Left lung (tissue), 4 donors: ENCODE measurements at regions not wholly inside any gene's neighbourhood (a gene's known extent, or its start where the extent isn't known, plus 50 kb on each side); places are given as distances from the start of the nearest gene placed in this dataset.

Experiments
- ATAC-seq: fragments of 200-7000 bp; cut with Tn5 transposase; one replicate; pipeline ENCODE4 v1.9.1; 2020; ENCODE audit warnings: moderate library complexity
- DNase-seq, 4 donors: peaks; one replicate each; pipeline ENCODE4 v3.0.0-alpha.2; 2013 to 2020
- H3K27ac ChIP-seq, 2 donors: fragments of 200-600 bp; sonication (generic) in 1 of 2; one replicate each; pipeline versions ENCODE4 v1.5.0 to v1.8.0; 2020 to 2021
- H3K27me3 ChIP-seq, 2 donors: fragments of 200-600 bp; sonication (generic) in 1 of 2; one replicate each; pipeline versions ENCODE4 v1.5.0 to v1.8.0; 2020 to 2021
- H3K36me3 ChIP-seq, 2 donors: fragments of 200-600 bp; sonication (generic) in 1 of 2; one replicate each; pipeline versions ENCODE4 v1.5.0 to v1.8.0; 2020 to 2021
- H3K4me1 ChIP-seq, 2 donors: fragments of 200-600 bp; one replicate each; pipeline ENCODE4 v1.8.0; 2021
- H3K4me3 ChIP-seq, 2 donors: fragments of 200-600 bp; sonication (generic) in 1 of 2; one replicate each; pipeline versions ENCODE4 v1.5.0 to v1.8.0; 2020 to 2021; ENCODE audit warnings: mild to moderate bottlenecking in 1 of 2
- H3K9me3 ChIP-seq, 2 donors: fragments of 200-600 bp; sonication (generic) in 1 of 2; one replicate each; pipeline versions ENCODE4 v1.5.0 to v1.8.0; 2020 to 2021
- intact Hi-C, 2 donors: fragments of 100-400 bp; cut with DNase I; formaldehyde crosslinking; loops; one replicate each; pipeline versions ENCODE4 v1.11.2 to v1.14.2; 2022
- TF ChIP-seq, protein P1 (sequence below), 2 donors: fragments of 200-600 bp; sonication (generic) in 1 of 2; IDR thresholded peaks; one replicate each; pipeline versions ENCODE4 v1.5.0 to v1.8.0; 2021; ENCODE audit warnings: antibody characterized with exemption in 2 of 2
- donor health status: DM: no; HTN: yes; CAD: no.
- donor health status: DM: no; HTN: no; CAD: no.

DNA sequence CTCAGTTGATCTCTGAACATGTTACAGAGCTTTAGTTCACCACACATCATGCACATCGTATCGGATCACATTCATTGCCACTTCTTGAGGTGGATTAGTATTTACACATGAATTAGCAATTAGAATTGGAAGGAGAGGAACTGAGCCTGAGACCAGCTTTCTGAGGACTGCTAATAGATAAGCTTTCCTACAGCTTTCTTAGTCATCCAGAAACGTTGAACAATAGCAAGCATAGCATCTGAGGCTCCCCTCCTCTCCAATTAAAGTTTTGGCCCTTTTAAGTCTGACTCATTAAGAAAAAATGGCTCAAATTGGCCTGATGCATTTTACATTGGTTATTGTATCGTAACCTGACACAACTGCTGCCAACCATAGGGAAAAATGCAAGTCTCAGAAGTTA is 1130.4 kb downstream of the CDH8 start:
- ATAC-seq, result no peak
- Histone ChIP-seq H3K4me1 (no peaks in the 10 kb centered on the region), H3K27me3 (no peaks in the 10 kb centered on the region), H3K4me3 (no peak overlapping the region), H3K36me3 (no peaks in the 10 kb centered on the region), H3K9me3 (no peaks in the 10 kb centered on the region), H3K27ac (no peak overlapping the region)
- DNase-seq, result no peak
- TF ChIP-seq, protein P1, sequence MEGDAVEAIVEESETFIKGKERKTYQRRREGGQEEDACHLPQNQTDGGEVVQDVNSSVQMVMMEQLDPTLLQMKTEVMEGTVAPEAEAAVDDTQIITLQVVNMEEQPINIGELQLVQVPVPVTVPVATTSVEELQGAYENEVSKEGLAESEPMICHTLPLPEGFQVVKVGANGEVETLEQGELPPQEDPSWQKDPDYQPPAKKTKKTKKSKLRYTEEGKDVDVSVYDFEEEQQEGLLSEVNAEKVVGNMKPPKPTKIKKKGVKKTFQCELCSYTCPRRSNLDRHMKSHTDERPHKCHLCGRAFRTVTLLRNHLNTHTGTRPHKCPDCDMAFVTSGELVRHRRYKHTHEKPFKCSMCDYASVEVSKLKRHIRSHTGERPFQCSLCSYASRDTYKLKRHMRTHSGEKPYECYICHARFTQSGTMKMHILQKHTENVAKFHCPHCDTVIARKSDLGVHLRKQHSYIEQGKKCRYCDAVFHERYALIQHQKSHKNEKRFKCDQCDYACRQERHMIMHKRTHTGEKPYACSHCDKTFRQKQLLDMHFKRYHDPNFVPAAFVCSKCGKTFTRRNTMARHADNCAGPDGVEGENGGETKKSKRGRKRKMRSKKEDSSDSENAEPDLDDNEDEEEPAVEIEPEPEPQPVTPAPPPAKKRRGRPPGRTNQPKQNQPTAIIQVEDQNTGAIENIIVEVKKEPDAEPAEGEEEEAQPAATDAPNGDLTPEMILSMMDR (IDR thresholded peaks at IDR 0.05), result no peak
- intact Hi-C loops, result no loop called here

GRCh38 chr16:60902114-60902513 is 1134.1 kb downstream of the CDH8 start:
- peaks cover 0 to 7% of the 10 kb centered on the region in 2 donors for H3K9me3 ChIP-seq
- H3K4me3 ChIP-seq, result no peak overlapping the region
- intact Hi-C loops, result no loop called here
- H3K4me1 ChIP-seq, result no peaks in the 10 kb centered on the region
- no peaks in the 10 kb centered on the region for H3K36me3 ChIP-seq
- no peak for ATAC-seq
- no peak for DNase-seq
- no peak overlapping the region for H3K27ac ChIP-seq
- H3K27me3 ChIP-seq, result no peaks in the 10 kb centered on the region
- TF ChIP-seq, protein P1 (IDR thresholded peaks at IDR 0.05), result no peak

DNA sequence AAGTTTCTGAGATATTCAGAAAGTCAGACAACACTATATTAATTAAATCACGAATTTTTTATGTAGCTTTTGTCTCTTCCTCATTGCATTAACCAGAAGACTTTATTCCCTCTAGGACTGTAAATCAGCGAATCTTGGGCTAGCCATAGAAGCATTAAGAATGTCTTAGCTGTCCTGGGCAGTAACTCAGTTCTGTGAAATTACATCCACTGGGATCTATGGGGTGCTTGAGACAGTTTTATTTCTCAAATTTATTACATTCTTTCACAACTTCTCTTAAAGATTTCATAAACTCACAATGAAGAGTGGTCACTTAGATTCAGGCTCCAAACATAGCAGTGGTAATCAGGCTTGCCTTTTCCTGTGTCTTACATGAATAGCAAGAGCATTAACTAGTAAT is 1153.4 kb downstream of the CDH8 start:
- intact Hi-C loops, result no loop called here
- DNase-seq (no peak), ATAC-seq (no peak)
- no peak overlapping the region for H3K27ac ChIP-seq
- H3K4me1 ChIP-seq, result no peaks in the 10 kb centered on the region
- no peaks in the 10 kb centered on the region for H3K36me3 ChIP-seq
- no peaks in the 10 kb centered on the region for H3K9me3 ChIP-seq
- no peak overlapping the region for H3K4me3 ChIP-seq
- no peaks in the 10 kb centered on the region for H3K27me3 ChIP-seq
- TF ChIP-seq, protein P1 (IDR thresholded peaks at IDR 0.05), result no peak

- ATAC-seq (no peak), DNase-seq (no peak)
- Histone ChIP-seq H3K27ac (no peak overlapping the region), H3K9me3 (peaks cover 0 to 18% of the 10 kb centered on the region in 2 donors), H3K36me3 (no peaks in the 10 kb centered on the region), H3K4me1 (no peaks in the 10 kb centered on the region), H3K4me3 (no peak overlapping the region), H3K27me3 (no peaks in the 10 kb centered on the region)
- TF ChIP-seq, protein P1 (IDR thresholded peaks at IDR 0.05), result no peak
- intact Hi-C loops, result no loop called here
Observed at GRCh38 chr16:60852635-60853034, 1183.6 kb downstream of the CDH8 start.

DNA sequence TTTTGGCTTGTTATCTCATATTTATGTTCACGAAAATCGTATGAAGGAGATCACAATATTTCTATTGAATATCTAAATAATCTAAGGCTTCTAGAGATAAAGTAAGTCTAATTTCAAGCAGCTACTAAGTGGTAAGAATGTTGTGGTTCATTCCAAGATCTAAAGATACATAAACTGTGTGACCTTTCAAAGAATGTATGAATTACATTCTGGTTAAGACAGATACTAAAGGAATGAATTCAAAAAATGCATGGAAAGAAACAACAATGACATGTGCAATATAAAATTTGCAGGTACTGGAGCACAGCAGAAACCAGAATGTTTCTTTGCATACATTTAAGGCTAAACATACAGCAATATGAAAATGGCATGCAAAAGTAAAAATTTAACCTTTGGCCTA is 1214.6 kb downstream of the CDH8 start:
- Histone ChIP-seq H3K4me3 (no peak overlapping the region), H3K9me3 (no peaks in the 10 kb centered on the region), H3K27ac (no peak overlapping the region), H3K36me3 (no peaks in the 10 kb centered on the region), H3K4me1 (no peaks in the 10 kb centered on the region), H3K27me3 (no peaks in the 10 kb centered on the region)
- DNase-seq, result no peak
- intact Hi-C loops, result no loop called here
- TF ChIP-seq, protein P1 (IDR thresholded peaks at IDR 0.05), result no peak
- ATAC-seq, result no peak
